Astrocyte (in vitro differentiated cells and primary cell): ENCODE measurements at regions not wholly inside any gene's neighbourhood (a gene's known extent, or its start where the extent isn't known, plus 50 kb on each side); places are given as distances from the start of the nearest gene placed in this dataset.

Source experiments
- DNase-seq: peaks from one replicate; pipeline ENCODE4 v3.0.0-alpha.2; 2010; ENCODE audit warnings: low read depth
- FAIRE-seq: peaks from 2 replicates; lab custom pipeline; 2011; peaks lifted over from hg19 to GRCh38; lab: Jason Lieb, UNC
- H2AFZ ChIP-seq: 2 replicates; pipeline ENCODE4 v1.6.0; 2012; ENCODE audit warnings: low read depth, low read length, inconsistent platforms
- H3K27ac ChIP-seq: 2 replicates; pipeline ENCODE4 v1.5.1; 2011; ENCODE audit warnings: low read depth, low read length, inconsistent platforms
- H3K27me3 ChIP-seq: 2 replicates; pipeline ENCODE4 v1.6.0; 2011; ENCODE audit warnings: low read length, inconsistent platforms; ENCODE audit not compliant: insufficient read depth
- H3K36me3 ChIP-seq: 2 replicates; pipeline ENCODE4 v1.5.1; 2011; ENCODE audit warnings: low read length, inconsistent platforms; ENCODE audit not compliant: insufficient read depth
- H3K4me1 ChIP-seq: 2 replicates; pipeline ENCODE4 v1.5.1; 2011; ENCODE audit warnings: low read length, inconsistent platforms; ENCODE audit not compliant: insufficient read depth
- H3K4me2 ChIP-seq: 2 replicates; pipeline ENCODE4 v1.6.0; 2012; ENCODE audit warnings: low read length, inconsistent platforms
- H3K4me3 ChIP-seq: 2 replicates; pipeline ENCODE4 v1.5.1; 2011; ENCODE audit warnings: low read depth, mild to moderate bottlenecking, low read length, inconsistent platforms; ENCODE audit not compliant: insufficient read depth
- H3K79me2 ChIP-seq: 2 replicates; pipeline ENCODE4 v1.6.0; 2012; ENCODE audit warnings: mild to moderate bottlenecking, low read length, inconsistent platforms; ENCODE audit not compliant: insufficient read depth
- H3K9ac ChIP-seq: 2 replicates; pipeline ENCODE4 v1.6.0; 2012; ENCODE audit warnings: mild to moderate bottlenecking, low read length, inconsistent platforms
- H3K9me3 ChIP-seq: 2 replicates; pipeline ENCODE4 v1.5.1; 2012; ENCODE audit warnings: low read depth, mild to moderate bottlenecking, low read length, inconsistent platforms; ENCODE audit not compliant: insufficient read depth
- H4K20me1 ChIP-seq: 2 replicates; pipeline ENCODE4 v1.6.0; 2012; ENCODE audit warnings: low read length, inconsistent platforms; ENCODE audit not compliant: insufficient read depth
- H3K27ac Mint-ChIP-seq: one replicate; pipeline ENCODE4 v1.8.0; 2021; ENCODE audit warnings: mild to moderate bottlenecking, mixed read lengths; ENCODE audit not compliant: unreplicated experiment
- H3K27me3 Mint-ChIP-seq: one replicate; pipeline ENCODE4 v1.8.0; 2021; ENCODE audit warnings: low read depth, mixed read lengths; ENCODE audit not compliant: unreplicated experiment
- H3K36me3 Mint-ChIP-seq: one replicate; pipeline ENCODE4 v1.8.0; 2021; ENCODE audit warnings: low read depth, mixed read lengths; ENCODE audit not compliant: unreplicated experiment
- H3K4me1 Mint-ChIP-seq: one replicate; pipeline ENCODE4 v1.8.0; 2021; ENCODE audit warnings: low read depth, mixed read lengths; ENCODE audit not compliant: unreplicated experiment
- H3K4me3 Mint-ChIP-seq: one replicate; pipeline ENCODE4 v1.8.0; 2021; ENCODE audit warnings: mild to moderate bottlenecking, moderate library complexity, mixed read lengths; ENCODE audit not compliant: unreplicated experiment
- H3K9me3 Mint-ChIP-seq: one replicate; pipeline ENCODE4 v1.8.0; 2021; ENCODE audit warnings: mild to moderate bottlenecking, mixed read lengths; ENCODE audit not compliant: unreplicated experiment
- EZH2 ChIP-seq: IDR thresholded peaks from 2 replicates; pipeline ENCODE4 v1.6.1; 2012; ENCODE audit warnings: mild to moderate bottlenecking, low read length, inconsistent platforms; ENCODE audit not compliant: insufficient read depth
- TF ChIP-seq, protein P1 (sequence below): IDR thresholded peaks from 2 replicates; pipeline ENCODE4 v1.5.1; 2011; ENCODE audit warnings: low read depth, mild to moderate bottlenecking, inconsistent platforms, low read length, moderate library complexity; ENCODE audit not compliant: insufficient read depth

DNA sequence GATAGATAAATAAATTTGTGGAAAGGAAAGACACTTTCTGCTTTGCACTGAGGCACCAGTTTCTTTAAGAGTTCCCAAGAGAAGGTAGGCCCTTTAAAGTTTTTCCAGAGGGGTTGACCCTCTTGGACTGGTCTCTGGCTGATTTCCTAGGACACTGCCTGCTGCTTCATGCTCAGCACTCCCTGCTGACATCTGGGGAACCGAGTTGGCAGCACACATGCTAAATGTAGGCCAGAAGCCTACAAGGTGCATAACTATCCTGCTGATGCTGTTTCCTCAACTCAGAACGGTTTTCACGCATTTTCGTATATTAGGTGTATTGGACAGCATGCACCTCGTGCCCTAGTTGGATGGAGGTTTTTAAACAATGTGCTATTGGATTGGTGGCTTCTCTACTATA is 887.2 kb upstream of the SEL1L start:
- no peak overlapping the region for H3K4me3 ChIP-seq
- Mint-ChIP-seq H3K4me1 (no peaks in the 10 kb centered on the region), H3K36me3 (no peaks in the 10 kb centered on the region), H3K4me3 (no peak overlapping the region), H3K9me3 (peaks cover 4% of the 10 kb centered on the region), H3K27me3 (no peaks in the 10 kb centered on the region), H3K27ac (no peak overlapping the region)
- H3K9me3 ChIP-seq: no peaks in the 10 kb centered on the region
- no peak overlapping the region for H3K9ac ChIP-seq
- DNase-seq: no peak
- no peaks in the 10 kb centered on the region for H3K36me3 ChIP-seq
- H3K27ac ChIP-seq: no peak overlapping the region
- H2AFZ ChIP-seq: no peak overlapping the region
- TF ChIP-seq EZH2: no peak
- TF ChIP-seq, protein P1, sequence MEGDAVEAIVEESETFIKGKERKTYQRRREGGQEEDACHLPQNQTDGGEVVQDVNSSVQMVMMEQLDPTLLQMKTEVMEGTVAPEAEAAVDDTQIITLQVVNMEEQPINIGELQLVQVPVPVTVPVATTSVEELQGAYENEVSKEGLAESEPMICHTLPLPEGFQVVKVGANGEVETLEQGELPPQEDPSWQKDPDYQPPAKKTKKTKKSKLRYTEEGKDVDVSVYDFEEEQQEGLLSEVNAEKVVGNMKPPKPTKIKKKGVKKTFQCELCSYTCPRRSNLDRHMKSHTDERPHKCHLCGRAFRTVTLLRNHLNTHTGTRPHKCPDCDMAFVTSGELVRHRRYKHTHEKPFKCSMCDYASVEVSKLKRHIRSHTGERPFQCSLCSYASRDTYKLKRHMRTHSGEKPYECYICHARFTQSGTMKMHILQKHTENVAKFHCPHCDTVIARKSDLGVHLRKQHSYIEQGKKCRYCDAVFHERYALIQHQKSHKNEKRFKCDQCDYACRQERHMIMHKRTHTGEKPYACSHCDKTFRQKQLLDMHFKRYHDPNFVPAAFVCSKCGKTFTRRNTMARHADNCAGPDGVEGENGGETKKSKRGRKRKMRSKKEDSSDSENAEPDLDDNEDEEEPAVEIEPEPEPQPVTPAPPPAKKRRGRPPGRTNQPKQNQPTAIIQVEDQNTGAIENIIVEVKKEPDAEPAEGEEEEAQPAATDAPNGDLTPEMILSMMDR: no peak
- no peak for FAIRE-seq
- no peaks in the 10 kb centered on the region for H3K4me1 ChIP-seq
- H3K27me3 ChIP-seq: no peaks in the 10 kb centered on the region
- no peaks in the 10 kb centered on the region for H3K79me2 ChIP-seq
- H4K20me1 ChIP-seq: no peaks in the 10 kb centered on the region
- no peak overlapping the region for H3K4me2 ChIP-seq

DNA sequence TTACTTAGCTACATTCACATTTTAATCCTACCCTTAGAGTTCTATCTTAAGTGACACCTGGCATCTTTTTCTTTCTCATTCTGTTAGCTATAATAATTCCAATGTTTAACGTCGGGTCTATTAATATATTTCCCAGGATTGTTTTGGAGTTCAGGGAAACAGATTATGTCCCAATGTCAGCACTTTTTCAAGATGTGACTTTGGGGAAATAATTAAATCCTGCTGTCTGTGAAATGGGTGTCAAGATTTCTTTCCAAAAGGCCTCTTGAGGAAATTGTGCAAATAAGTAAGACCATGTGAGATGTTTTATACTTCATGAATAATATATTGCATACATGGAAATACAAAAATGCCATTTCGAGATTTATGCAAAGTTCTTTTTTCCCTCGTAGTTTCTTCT is 887.6 kb upstream of the SEL1L start:
- Histone ChIP-seq H3K36me3 (no peaks in the 10 kb centered on the region), H3K4me2 (no peak overlapping the region), H3K27me3 (no peaks in the 10 kb centered on the region), H3K9me3 (no peaks in the 10 kb centered on the region), H3K4me3 (no peak overlapping the region), H3K27ac (no peak overlapping the region), H3K9ac (no peak overlapping the region), H3K4me1 (no peaks in the 10 kb centered on the region), H4K20me1 (no peaks in the 10 kb centered on the region), H3K79me2 (no peaks in the 10 kb centered on the region), H2AFZ (no peak overlapping the region)
- FAIRE-seq (no peak), DNase-seq (no peak)
- no peaks in the 10 kb centered on the region for H3K27me3 Mint-ChIP-seq
- no peaks in the 10 kb centered on the region for H3K36me3 Mint-ChIP-seq
- H3K4me3 Mint-ChIP-seq: no peak overlapping the region
- peaks cover 4% of the 10 kb centered on the region for H3K9me3 Mint-ChIP-seq
- no peaks in the 10 kb centered on the region for H3K4me1 Mint-ChIP-seq
- no peak overlapping the region for H3K27ac Mint-ChIP-seq
- TF ChIP-seq, protein P1: no peak
- no peak for TF ChIP-seq EZH2

DNA sequence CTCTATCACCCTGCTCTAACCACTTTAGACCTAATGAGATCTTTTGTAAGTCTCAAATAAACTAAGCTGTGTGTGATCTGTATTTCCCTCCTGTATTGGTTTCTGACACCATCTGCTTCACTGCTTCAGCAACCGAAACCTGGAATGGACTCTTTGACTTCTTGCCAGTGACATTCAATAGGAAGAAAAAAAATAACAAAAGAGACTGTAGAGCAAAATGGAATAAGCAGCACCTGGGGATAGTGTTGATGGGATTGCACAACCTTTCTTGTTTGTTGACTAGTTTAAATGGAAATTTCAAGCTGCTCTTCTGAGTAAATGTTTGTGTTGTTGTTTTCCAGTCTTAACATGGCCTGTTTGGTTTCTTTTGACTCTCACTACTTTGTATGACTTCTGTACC is 888.6 kb upstream of the SEL1L start:
- Histone ChIP-seq H3K9ac (no peak overlapping the region), H3K27me3 (no peaks in the 10 kb centered on the region), H3K4me1 (no peaks in the 10 kb centered on the region), H3K27ac (no peak overlapping the region), H3K9me3 (no peaks in the 10 kb centered on the region), H2AFZ (no peak overlapping the region), H3K4me2 (no peak overlapping the region), H3K79me2 (no peaks in the 10 kb centered on the region), H3K36me3 (no peaks in the 10 kb centered on the region), H4K20me1 (no peaks in the 10 kb centered on the region), H3K4me3 (no peak overlapping the region)
- FAIRE-seq (no peak), DNase-seq (no peak)
- no peak overlapping the region for H3K4me3 Mint-ChIP-seq
- no peak for TF ChIP-seq EZH2
- TF ChIP-seq, protein P1: no peak
- H3K9me3 Mint-ChIP-seq: peaks cover 4% of the 10 kb centered on the region
- no peaks in the 10 kb centered on the region for H3K36me3 Mint-ChIP-seq
- H3K4me1 Mint-ChIP-seq: no peaks in the 10 kb centered on the region
- no peaks in the 10 kb centered on the region for H3K27me3 Mint-ChIP-seq
- H3K27ac Mint-ChIP-seq: no peak overlapping the region
